HepG2 (cell line): ENCODE measurements at regions not wholly inside any gene's neighbourhood (a gene's known extent, or its start where the extent isn't known, plus 50 kb on each side); places are given as distances from the start of the nearest gene placed in this dataset.

Source experiments
- ATAC-seq: fragments of 200-7000 bp; cut with Tn5 transposase; 3 replicates; pipeline ENCODE4 v1.9.1; 2020; ENCODE audit warnings: mild to moderate bottlenecking, moderate library complexity
- BruUV-seq: library from RNA; stranded (reverse); fragments of 400-500 nt; replicated peaks from 2 replicates; lab custom pipeline; 2021; lab: Mats Ljungman, UMichigan
- CTCF ChIA-PET: fragments of 300-600 bp; formaldehyde crosslinking; extraction: SDS; loops from one replicate; lab custom pipeline; 2021; ENCODE audit warnings: low total read pairs, inconsistent platforms, low intra/inter-chr PET ratio; lab: Yijun Ruan, JAX
- POLR2A ChIA-PET: fragments of 350-600 bp; sonication (Branson Sonifier 250); formaldehyde crosslinking; loops from one replicate; lab custom pipeline; 2020; ENCODE audit warnings: antibody characterized with exemption, inconsistent platforms; lab: Yijun Ruan, JAX
- DNase-seq: peaks from one replicate; pipeline ENCODE4 v3.0.0-alpha.2; 2015; ENCODE audit warnings: low spot score
- FAIRE-seq: peaks from 3 replicates; lab custom pipeline; 2011; peaks lifted over from hg19 to GRCh38; lab: Jason Lieb, UNC
- H2AFZ ChIP-seq: one replicate; pipeline ENCODE4 v1.6.1; 2011; ENCODE audit warnings: low read length, inconsistent platforms
- H3K27ac ChIP-seq: fragments of 300-600 bp; 3 replicates; pipeline ENCODE4 v1.8.0; 2011; ENCODE audit warnings: mixed run types, mild to moderate bottlenecking, mixed read lengths, low read length, inconsistent platforms; ENCODE audit not compliant: insufficient read depth; ENCODE audit errors: extremely low read length
- H3K27me3 ChIP-seq, 2 experiments: fragments of 200-600 bp in 1 of 2; 2 replicates in 1 of 2; 3 replicates in 1 of 2; pipeline versions ENCODE4 v1.6.0 to v1.8.0; 2011; ENCODE audit warnings: low read length in 2 of 2, mild to moderate bottlenecking in 2 of 2, moderate library complexity in 2 of 2, inconsistent platforms in 1 of 2; ENCODE audit not compliant: insufficient read depth in 2 of 2, control insufficient read depth in 1 of 2
- H3K36me3 ChIP-seq, 2 experiments: fragments of 200-600 bp in 1 of 2; replicated peaks in 1 of 2; 2 replicates in 1 of 2; 3 replicates in 1 of 2; pipeline versions ENCODE4 v1.5.1 to v1.8.0; 2011; ENCODE audit warnings: low read length in 2 of 2, inconsistent platforms in 1 of 2; ENCODE audit not compliant: insufficient read depth in 2 of 2, control insufficient read depth in 1 of 2
- H3K4me1 ChIP-seq: 2 replicates; pipeline ENCODE4 v1.5.1; 2012; ENCODE audit warnings: low read length, inconsistent platforms; ENCODE audit not compliant: insufficient read depth
- H3K4me2 ChIP-seq: 2 replicates; pipeline ENCODE4 v1.6.0; 2011; ENCODE audit warnings: low read depth, low read length, inconsistent platforms
- H3K4me3 ChIP-seq, 3 experiments: fragments of 200-600 bp in 1 of 3; sonication (generic), shearing (Covaris generic) in 1 of 3; replicated peaks in 1 of 3; 2 replicates each; pipeline ENCODE4 v1.5.1; 2011 to 2016; ENCODE audit warnings: low read length in 3 of 3, inconsistent platforms in 2 of 3, low read depth in 2 of 3, mild to moderate bottlenecking in 2 of 3, control low read depth in 1 of 3, mixed read lengths in 1 of 3; ENCODE audit not compliant: insufficient read depth in 1 of 3
- H3K79me2 ChIP-seq: one replicate; pipeline ENCODE4 v1.6.1; 2011; ENCODE audit warnings: low read length, inconsistent platforms; ENCODE audit not compliant: insufficient read depth
- H3K9ac ChIP-seq: 2 replicates; pipeline ENCODE4 v1.6.0; 2011; ENCODE audit warnings: mild to moderate bottlenecking, low read depth, low read length, inconsistent platforms; ENCODE audit not compliant: insufficient read depth
- H3K9me3 ChIP-seq: 2 replicates; pipeline ENCODE4 v1.5.1; 2012; ENCODE audit warnings: mild to moderate bottlenecking, low read length
- H4K20me1 ChIP-seq: 2 replicates; pipeline ENCODE4 v1.6.0; 2011; ENCODE audit warnings: inconsistent platforms, mild to moderate bottlenecking, low read length, moderate library complexity; ENCODE audit not compliant: insufficient read depth
- ATF1 ChIP-seq: IDR thresholded peaks from 2 replicates; pipeline ENCODE4 v1.6.1; 2016; ENCODE audit warnings: mild to moderate bottlenecking, control low read depth
- DMAP1 ChIP-seq: IDR thresholded peaks from 2 replicates; pipeline ENCODE4 v1.6.1; 2016
- HNRNPH1 ChIP-seq: fragments of 200-400 bp; formaldehyde crosslinking; optimal IDR thresholded peaks from 2 replicates; pipeline ENCODE3; 2017; ENCODE audit warnings: mild to moderate bottlenecking, low read depth, low read length
- ISL2 ChIP-seq: sonication (generic); formaldehyde crosslinking; IDR thresholded peaks from 2 replicates; pipeline ENCODE4 v1.5.0; 2020; ENCODE audit warnings: missing genetic modification reagents
- MBD4 ChIP-seq: IDR thresholded peaks from 2 replicates; pipeline ENCODE4 v1.6.1; 2012; ENCODE audit warnings: low read length, inconsistent platforms, borderline replicate concordance
- NCOR1 ChIP-seq: fragments of 200-600 bp; sonication (generic); IDR thresholded peaks from 2 replicates; pipeline ENCODE4 v1.7.0; 2017; ENCODE audit warnings: antibody characterized with exemption, low read length, borderline replicate concordance
- SIX1 ChIP-seq: sonication (generic); formaldehyde crosslinking; IDR thresholded peaks from 2 replicates; pipeline ENCODE4 v1.4.0; 2020; ENCODE audit warnings: missing genetic modification reagents, borderline replicate concordance
- TBL1XR1 ChIP-seq: fragments of 150-350 bp; IDR thresholded peaks from 2 replicates; pipeline ENCODE4 v1.6.1; 2014; ENCODE audit warnings: borderline replicate concordance, low read length; ENCODE audit not compliant: partially characterized antibody
- ZFX ChIP-seq: sonication (generic); formaldehyde crosslinking; IDR thresholded peaks from 2 replicates; pipeline ENCODE4 v1.4.0; 2020; ENCODE audit warnings: mild to moderate bottlenecking, low read depth, missing genetic modification reagents, moderate library complexity
- ZNF34 ChIP-seq: sonication (generic); formaldehyde crosslinking; IDR thresholded peaks from 2 replicates; pipeline ENCODE4 v1.4.0; 2020; ENCODE audit warnings: mild to moderate bottlenecking, missing genetic modification reagents, borderline replicate concordance
- ZNF569 ChIP-seq: sonication (generic); formaldehyde crosslinking; IDR thresholded peaks from 2 replicates; pipeline ENCODE4 v1.5.0; 2020; ENCODE audit warnings: mild to moderate bottlenecking, missing genetic modification reagents, moderate library complexity, borderline replicate concordance
- ZNF619 ChIP-seq: sonication (generic); formaldehyde crosslinking; IDR thresholded peaks from 2 replicates; pipeline ENCODE4 v1.4.0; 2020; ENCODE audit warnings: mild to moderate bottlenecking, missing genetic modification reagents
- ZNF703 ChIP-seq: sonication (generic); formaldehyde crosslinking; IDR thresholded peaks from 2 replicates; pipeline ENCODE4 v1.5.1; 2020; ENCODE audit warnings: missing genetic modification reagents, mild to moderate bottlenecking, moderate library complexity, borderline replicate concordance
- ZNF790 ChIP-seq: sonication (generic); formaldehyde crosslinking; IDR thresholded peaks from 2 replicates; pipeline ENCODE4 v1.8.0; 2022; ENCODE audit warnings: missing genetic modification reagents, mild to moderate bottlenecking, borderline replicate concordance
- ZNF883 ChIP-seq: sonication (generic); formaldehyde crosslinking; IDR thresholded peaks from 2 replicates; pipeline ENCODE4 v1.5.1; 2020; ENCODE audit warnings: mild to moderate bottlenecking, missing genetic modification reagents; ENCODE audit errors: not compliant biosample characterization
- WGBS: methylation state at CpG from one replicate; pipeline ENCODE4 v1.1.6; 2017; ENCODE audit warnings: low lambda C conversion rate; 5-methylcytosine and 5-hydroxymethylcytosine counted together
- in situ Hi-C: cut with HindIII; loops from 2 replicates; pipeline ENCODE4 v1.10.0; 2017; ENCODE audit warnings: low pct_unique_long_range_greater_than_20kb; ENCODE audit not compliant: extremely low pct_ligation_motif_present
- intact Hi-C: fragments of 100-400 bp; cut with micrococcal nuclease; formaldehyde crosslinking; loops from one replicate; pipeline ENCODE4 v1.10.0; 2022; ENCODE audit not compliant: unreplicated experiment
- TF ChIP-seq, protein P1 (sequence below): sonication (generic); formaldehyde crosslinking; IDR thresholded peaks from 2 replicates; pipeline ENCODE4 v1.5.0; 2020; ENCODE audit warnings: mild to moderate bottlenecking, missing genetic modification reagents

DNA sequence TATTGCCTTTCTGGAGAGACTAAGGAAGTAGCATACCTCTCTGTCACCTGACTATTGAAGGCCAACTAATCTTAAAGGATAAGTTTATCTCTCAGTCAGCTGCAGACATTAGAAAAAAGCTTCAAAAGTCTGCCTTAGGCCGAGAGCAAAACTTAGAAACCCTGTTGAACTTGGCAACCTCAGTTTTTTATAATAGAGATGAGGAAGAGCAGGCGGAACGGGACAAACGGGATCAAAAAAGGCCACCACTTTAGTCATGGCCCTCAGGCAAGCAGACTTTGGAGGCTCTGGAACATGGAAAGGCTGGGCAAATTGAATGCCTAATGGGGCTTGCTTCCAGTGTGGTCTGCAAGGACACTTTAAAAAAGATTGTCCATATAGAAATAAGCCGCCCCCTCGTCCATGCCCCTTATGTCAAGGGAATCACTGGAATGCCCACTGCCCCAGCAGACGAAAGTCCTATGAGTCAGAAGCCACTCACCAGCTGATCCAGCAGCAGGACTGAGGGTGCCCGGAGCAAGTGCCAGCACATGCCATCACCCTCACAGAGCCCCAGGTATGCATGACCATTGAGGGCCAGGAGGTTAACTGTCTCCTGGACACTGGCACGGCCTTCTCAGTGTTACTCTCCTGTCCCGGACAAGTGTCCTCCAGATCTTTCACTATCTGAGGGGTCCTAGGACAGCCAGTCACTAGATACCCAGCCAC lies 61.5 kb upstream of the FAM98A start:
- H3K9ac ChIP-seq: no peak overlapping the region
- H4K20me1 ChIP-seq: no peaks in the 10 kb centered on the region
- no peak overlapping the region for H3K4me3 ChIP-seq
- TF ChIP-seq TBL1XR1: no peak
- TF ChIP-seq HNRNPH1: no peak
- no peak for TF ChIP-seq ZNF569 (CRISPR knock-in tag)
- TF ChIP-seq ZNF703 (CRISPR knock-in tag): no peak
- TF ChIP-seq NCOR1: no peak
- TF ChIP-seq ZNF790: no peak
- no peak for TF ChIP-seq ZNF883
- no peak for TF ChIP-seq MBD4
- TF ChIP-seq ZNF619 (CRISPR knock-in tag): no peak
- no peak for TF ChIP-seq ISL2 (CRISPR knock-in tag)
- TF ChIP-seq, protein P1, sequence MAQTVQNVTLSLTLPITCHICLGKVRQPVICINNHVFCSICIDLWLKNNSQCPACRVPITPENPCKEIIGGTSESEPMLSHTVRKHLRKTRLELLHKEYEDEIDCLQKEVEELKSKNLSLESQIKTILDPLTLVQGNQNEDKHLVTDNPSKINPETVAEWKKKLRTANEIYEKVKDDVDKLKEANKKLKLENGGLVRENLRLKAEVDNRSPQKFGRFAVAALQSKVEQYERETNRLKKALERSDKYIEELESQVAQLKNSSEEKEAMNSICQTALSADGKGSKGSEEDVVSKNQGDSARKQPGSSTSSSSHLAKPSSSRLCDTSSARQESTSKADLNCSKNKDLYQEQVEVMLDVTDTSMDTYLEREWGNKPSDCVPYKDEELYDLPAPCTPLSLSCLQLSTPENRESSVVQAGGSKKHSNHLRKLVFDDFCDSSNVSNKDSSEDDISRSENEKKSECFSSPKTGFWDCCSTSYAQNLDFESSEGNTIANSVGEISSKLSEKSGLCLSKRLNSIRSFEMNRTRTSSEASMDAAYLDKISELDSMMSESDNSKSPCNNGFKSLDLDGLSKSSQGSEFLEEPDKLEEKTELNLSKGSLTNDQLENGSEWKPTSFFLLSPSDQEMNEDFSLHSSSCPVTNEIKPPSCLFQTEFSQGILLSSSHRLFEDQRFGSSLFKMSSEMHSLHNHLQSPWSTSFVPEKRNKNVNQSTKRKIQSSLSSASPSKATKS: no peak
- TF ChIP-seq ZNF34 (CRISPR knock-in tag): no peak
- no peak for TF ChIP-seq DMAP1
- TF ChIP-seq SIX1 (CRISPR knock-in tag): no peak
- TF ChIP-seq ATF1 (CRISPR knock-in tag): no peak
- TF ChIP-seq ZFX (CRISPR knock-in tag): no peak
- no peaks in the 10 kb centered on the region for H3K36me3 ChIP-seq
- ChIA-PET CTCF (no interaction called here), POLR2A (no interaction called here)
- BruUV-seq: no TSS peak
- H3K27ac ChIP-seq: no peak overlapping the region
- no peaks in the 10 kb centered on the region for H3K79me2 ChIP-seq
- no peak overlapping the region for H3K4me2 ChIP-seq
- peaks cover 8% of the 10 kb centered on the region for H3K9me3 ChIP-seq
- ATAC-seq: no peak
- intact Hi-C loops (no loop called here), in situ Hi-C loops (no loop called here)
- no peak overlapping the region for H2AFZ ChIP-seq
- H3K4me1 ChIP-seq: no peaks in the 10 kb centered on the region
- DNase-seq: no peak
- no peak for FAIRE-seq
- H3K27me3 ChIP-seq: no peaks in the 10 kb centered on the region
- WGBS: 6% methylated on average over 9 of the region's 10 CpGs
